HS-27A (cell line): ENCODE measurements at regions not wholly inside any gene's neighbourhood (a gene's known extent, or its start where the extent isn't known, plus 50 kb on each side); places are given as distances from the start of the nearest gene placed in this dataset.

Source experiments
- DNase-seq: peaks from one replicate; pipeline ENCODE4 v3.0.0-alpha.2; 2012; ENCODE audit warnings: low read depth, missing footprints

DNA sequence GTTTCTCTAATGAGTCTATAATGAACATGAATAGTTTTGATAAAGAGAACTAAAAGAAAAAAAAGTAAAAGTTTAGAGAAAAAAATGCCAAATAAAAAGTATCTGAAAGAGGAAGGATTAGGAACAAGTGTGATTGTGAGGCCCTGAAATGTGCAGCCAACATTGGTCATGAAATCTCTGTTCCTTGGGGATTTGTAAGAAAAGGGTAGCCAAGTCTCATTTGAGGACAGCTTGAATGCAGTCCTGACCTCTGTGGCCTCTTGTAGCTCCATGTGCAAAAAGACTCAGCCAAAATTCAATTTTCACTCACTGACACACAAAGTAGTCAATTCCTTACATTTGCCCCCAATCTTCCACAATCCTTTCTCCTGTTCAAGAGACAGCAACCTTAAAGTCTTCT is 167.9 kb downstream of the KLF12 start:
- DNase-seq = no peak

- no peak for DNase-seq
Measured at GRCh38 chr13:73962284-73962683, 171.9 kb downstream of the KLF12 start.

GRCh38 chr13:73961181-73961580 is 173.0 kb downstream of the KLF12 start:
- DNase-seq = no peak

DNA sequence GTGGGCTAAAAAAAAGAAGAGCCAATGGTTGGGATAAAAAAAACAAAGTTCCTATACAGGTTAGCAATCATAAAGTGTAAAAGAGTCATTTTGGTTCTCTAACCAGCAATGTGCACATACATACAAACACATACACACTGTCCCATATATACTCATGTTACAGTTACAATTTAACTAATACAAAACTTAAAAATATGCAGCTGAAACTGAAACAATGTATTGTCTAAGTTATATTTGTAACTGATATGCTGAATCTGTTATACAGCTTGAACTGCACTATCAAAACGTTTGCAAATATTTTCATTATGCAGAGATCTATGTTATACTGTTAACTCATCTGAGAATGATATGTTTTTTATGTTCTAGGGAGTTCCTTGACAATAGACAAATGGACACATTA is 173.7 kb downstream of the KLF12 start:
- DNase-seq = no peak

DNA sequence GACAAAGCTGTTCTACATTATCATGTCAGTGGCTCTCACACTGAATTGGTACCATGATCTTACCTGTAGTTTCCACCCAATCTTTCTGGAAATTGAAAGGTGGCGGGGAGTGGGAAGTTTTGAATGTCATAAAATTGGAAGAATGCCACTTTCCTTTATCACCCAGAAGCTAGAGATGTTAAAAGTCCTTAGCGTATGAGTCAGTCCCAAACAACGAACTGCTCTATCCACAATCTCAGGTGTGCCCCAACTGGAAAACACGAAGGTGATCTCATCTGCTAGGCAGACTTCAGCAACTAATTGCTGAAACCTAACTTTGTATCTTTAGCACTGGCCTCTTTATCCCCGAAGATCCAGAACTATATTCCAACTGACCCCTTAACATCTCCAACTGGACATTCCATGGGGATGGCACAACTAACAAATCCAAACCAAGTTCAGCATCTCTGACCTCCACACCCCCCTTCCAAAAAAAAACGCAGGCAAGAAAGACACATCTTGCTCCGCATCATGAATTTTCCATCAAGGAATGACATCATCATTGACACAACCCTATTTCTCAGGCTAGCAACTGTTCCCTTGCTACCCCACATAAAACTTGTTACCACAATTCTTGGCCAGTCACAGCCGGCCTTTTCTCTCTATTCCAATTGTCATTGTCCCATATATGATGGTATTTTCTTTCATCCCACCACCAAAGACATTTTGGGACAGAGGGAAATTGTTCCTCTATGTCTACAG is 175.4 kb downstream of the KLF12 start:
- DNase-seq = no peak

DNA sequence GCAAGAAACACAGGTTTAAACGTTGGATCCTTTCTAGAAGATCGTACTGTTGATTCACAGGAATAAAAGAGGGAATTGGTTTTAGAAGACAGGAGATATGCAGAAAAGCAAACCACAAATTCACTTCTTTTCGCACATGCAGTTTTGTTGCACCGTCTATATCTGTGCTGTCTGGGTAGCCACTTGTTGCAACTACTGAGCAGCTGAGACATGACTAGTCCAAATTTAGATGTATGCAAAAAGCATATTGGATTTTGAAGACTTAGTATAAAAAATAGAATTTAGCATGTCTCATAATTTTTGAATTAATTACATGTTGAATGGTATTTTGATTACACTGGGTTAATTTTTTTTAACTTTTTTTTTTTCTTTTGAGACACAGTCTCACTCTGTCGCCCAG is 176.3 kb downstream of the KLF12 start:
- no peak for DNase-seq

GRCh38 chr13:73956795-73957408 is 177.3 kb downstream of the KLF12 start:
- no peak for DNase-seq

GRCh38 chr13:73955977-73956500 is 178.2 kb downstream of the KLF12 start:
- no peak for DNase-seq

DNA sequence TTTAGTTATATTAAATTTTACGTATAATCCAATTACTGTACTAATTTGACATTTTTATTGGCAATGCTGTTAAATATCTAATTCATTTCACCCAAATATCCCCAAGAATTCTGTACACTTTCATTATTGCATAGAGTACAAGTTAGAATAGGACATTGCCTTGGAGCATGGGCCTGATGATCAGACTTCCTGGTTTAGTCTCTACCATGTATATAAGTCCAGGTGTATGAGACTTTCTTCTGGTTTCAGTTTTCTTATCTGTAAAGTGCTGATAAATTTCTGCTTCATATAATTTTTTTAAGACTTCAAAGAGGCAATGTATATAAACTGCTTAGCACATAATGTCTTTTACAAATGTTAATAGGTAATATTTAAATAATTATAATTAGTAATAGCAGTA is 179.4 kb downstream of the KLF12 start:
- DNase-seq = no peak

DNA sequence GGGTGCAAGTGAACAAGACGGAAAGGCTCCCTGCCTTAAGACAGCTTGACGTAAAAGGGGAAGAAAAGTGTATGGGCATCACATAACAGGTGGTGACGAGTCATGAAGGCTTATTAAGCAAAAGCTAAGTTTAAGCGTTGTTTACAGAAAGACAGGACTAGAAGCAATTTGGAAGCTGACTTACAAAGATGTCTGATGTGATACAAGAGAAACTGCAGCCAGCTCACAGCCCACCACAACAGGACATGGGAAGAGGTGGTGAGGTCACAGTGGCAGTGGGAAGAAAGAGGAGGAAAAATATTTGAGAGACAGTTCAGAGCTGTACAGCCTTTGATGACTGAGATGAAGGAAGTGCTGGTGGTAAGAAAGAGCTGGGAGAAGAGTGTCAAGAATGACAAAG is 181.6 kb downstream of the KLF12 start:
- DNase-seq = no peak

GRCh38 chr13:73948848-73949529 is 185.2 kb downstream of the KLF12 start:
- DNase-seq = no peak

DNA sequence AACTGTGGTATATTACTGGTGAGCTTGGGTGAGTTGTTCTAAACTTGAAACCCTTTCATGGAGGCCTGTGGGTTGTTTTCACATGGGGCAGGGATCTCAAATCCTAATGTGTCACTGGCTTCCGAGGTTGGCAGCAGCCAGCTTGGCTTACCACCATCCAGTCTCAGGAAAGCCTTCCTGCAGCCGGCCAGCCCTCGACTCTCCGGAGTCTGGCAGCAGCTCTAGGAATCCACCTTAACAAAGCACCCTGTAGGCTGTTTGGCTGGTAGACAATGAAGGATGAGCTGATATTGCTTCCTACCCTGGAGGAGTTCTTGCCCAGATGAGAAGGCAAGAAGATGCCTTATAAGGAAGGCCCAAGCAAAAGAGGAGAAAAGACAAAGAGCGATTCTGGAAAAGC is 188.3 kb downstream of the KLF12 start:
- DNase-seq = no peak

DNA sequence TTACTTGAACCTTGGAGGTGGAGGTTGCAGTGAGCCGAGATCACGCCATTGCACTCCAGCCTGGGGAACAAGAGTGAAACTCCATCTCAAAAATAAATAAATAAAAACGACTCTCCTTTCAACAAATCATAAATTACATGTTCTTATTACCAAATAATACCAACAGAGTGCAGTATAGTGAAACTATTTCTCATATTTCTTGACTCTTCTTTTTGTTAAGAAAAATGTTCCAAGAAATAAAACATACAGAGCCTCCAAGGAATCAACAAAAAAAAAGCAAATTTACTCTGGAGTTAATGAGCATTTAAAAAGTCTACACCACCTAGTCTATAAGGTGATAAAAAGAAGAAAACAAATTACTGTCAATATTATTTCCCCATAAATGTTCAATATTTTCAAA is 188.8 kb downstream of the KLF12 start:
- DNase-seq = no peak

DNA sequence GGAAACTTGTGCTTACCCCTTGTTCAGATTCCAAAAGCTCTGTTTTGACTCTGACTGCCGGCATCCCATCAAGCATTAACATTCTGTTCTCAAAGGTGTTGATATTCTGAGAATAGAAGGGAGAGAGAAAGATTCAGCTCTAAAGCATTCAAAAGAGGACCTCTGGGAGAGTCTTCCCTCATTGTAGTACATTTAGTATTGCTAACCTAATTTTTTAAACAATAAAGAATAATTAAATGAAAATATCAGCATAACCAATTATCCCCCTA is 190.3 kb downstream of the KLF12 start:
- no peak for DNase-seq

- DNase-seq = no peak
Measured at GRCh38 chr13:73943137-73943964, 190.9 kb downstream of the KLF12 start.

GRCh38 chr13:73941752-73942151 is 192.5 kb downstream of the KLF12 start:
- DNase-seq = no peak

- DNase-seq = no peak
Measured at GRCh38 chr13:73940098-73940497, 194.1 kb downstream of the KLF12 start.

GRCh38 chr13:73939603-73940002 is 194.6 kb downstream of the KLF12 start:
- no peak for DNase-seq

DNA sequence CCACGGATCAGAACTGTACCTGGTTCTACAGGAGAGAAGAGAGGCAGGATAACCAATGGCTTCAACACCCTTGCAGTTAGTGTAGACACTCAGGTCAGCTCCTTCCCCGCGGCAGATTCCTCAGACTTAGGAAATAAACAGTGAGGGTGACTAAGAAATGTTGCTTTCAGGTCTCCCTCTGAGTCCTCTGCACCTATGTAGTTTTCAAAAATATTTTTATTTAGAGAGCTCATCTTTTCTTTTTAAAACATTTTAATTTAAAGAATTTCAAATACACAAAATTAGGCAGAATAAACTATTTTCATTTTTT is 195.2 kb downstream of the KLF12 start:
- DNase-seq = no peak

DNA sequence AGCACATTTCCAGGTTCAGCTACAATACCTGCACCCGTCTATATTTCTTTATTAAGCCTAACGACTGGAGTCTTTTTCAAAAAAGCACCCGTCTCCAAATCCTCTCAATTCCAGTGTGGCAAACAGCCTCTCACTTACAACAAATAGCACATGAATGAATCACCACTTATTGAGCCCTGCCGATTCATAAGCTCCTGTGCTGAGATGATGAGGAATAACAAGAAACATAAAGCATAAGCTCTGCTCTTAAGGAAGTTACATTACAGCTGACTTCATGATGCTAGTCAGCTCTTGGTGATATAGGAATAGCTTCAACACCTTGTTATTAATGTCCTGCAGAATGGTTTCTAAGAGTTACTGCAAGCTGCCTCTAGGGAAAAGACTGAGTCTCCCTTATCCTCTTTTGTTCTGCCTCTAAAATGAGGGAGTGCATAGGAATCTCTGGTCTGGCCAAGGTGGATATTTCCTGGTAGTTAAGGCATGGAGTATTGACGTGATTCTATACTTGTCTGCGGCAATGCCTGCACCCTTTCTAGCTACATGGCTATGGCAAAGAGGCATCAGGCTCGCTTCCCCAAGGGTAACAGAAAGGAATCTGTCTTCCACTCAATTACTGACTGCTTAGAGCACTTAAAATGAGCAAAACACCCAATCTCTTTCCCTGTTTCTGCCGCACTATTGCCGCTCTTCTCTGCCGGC is 195.7 kb downstream of the KLF12 start:
- peak; percentile 34 for DNase-seq

DNA sequence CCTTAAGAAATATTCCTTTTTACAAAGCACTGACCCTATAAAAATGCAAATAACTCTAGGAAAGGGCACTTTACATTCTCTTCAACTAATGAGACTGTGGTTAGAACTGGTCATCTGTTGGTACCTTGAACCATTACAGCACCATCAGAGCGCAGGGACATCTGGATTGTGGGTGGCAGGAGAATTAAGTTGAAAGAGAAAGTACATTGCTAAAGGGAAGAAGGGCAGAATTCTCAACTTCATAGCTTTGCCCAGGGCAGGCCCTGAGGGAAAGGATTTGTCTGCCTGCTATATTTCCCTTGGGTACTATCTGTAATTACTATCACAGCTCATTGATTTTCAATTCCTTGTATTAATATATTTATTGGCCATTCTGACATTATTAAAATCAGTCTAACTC is 196.8 kb downstream of the KLF12 start:
- no peak for DNase-seq

- DNase-seq = no peak
Measured at GRCh38 chr13:73935991-73936390, 198.2 kb downstream of the KLF12 start.
